ENCODE measurements at regions not wholly inside any gene's neighbourhood (a gene's known extent, or its start where the extent isn't known, plus 50 kb on each side); places are given as distances from the start of the nearest gene placed in this dataset.

- TF ChIP-seq CTCF (conservative IDR thresholded peaks at IDR 0.05; ENCODE audit: low read depth in 2 of 2) (no peak), EZH2 (IDR thresholded peaks at IDR 0.05; ENCODE audit: low read depth, unreplicated experiment) (no peak), REST (IDR thresholded peaks at IDR 0.05; ENCODE audit: unreplicated experiment) (no peak), JUNB (IDR thresholded peaks at IDR 0.05; ENCODE audit: unreplicated experiment) (no peak)
Observed at GRCh38 chr10:58980826-58981415, 195.5 kb upstream of the PHYHIPL start.

Data from GM23338 (cell line).